Ramos (cell line): ENCODE measurements at regions not wholly inside any gene's neighbourhood (a gene's known extent, or its start where the extent isn't known, plus 50 kb on each side); places are given as distances from the start of the nearest gene placed in this dataset.

Experiments used
- in situ Hi-C: fragments of 300-500 bp; cut with MboI; formaldehyde crosslinking; loops from one replicate; pipeline ENCODE4 v1.14.3; 2022; ENCODE audit warnings: low sequenced_read_pairs; ENCODE audit not compliant: unreplicated experiment

- in situ Hi-C loops: no loop called here
Measured at GRCh38 chr5:74063346-74063745, 437.4 kb downstream of the ARHGEF28 start.

GRCh38 chr5:74061292-74061691 is 435.3 kb downstream of the ARHGEF28 start:
- in situ Hi-C loops: no loop called here

GRCh38 chr5:74059706-74060105 is 433.7 kb downstream of the ARHGEF28 start:
- in situ Hi-C loops: no loop called here

- in situ Hi-C loops: no loop called here
Measured at GRCh38 chr5:74056789-74057164, 430.8 kb downstream of the ARHGEF28 start.

- in situ Hi-C loops: no loop called here
Measured at GRCh38 chr5:74056107-74056788, 430.3 kb downstream of the ARHGEF28 start.

GRCh38 chr5:74055486-74056106 is 429.6 kb downstream of the ARHGEF28 start:
- in situ Hi-C loops: no loop called here

GRCh38 chr5:74054641-74055421 is 428.8 kb downstream of the ARHGEF28 start:
- in situ Hi-C loops: no loop called here

GRCh38 chr5:74054139-74054538 is 428.1 kb downstream of the ARHGEF28 start:
- in situ Hi-C loops: no loop called here

GRCh38 chr5:74052441-74053221 is 426.6 kb downstream of the ARHGEF28 start:
- in situ Hi-C loops: no loop called here

GRCh38 chr5:74051076-74051475 is 425.1 kb downstream of the ARHGEF28 start:
- in situ Hi-C loops: no loop called here

GRCh38 chr5:74044936-74045335 is 418.9 kb downstream of the ARHGEF28 start:
- in situ Hi-C loops: no loop called here

GRCh38 chr5:74042959-74043358 is 417.0 kb downstream of the ARHGEF28 start:
- in situ Hi-C loops: no loop called here

- in situ Hi-C loops: no loop called here
Measured at GRCh38 chr5:74042559-74042958, 416.6 kb downstream of the ARHGEF28 start.

GRCh38 chr5:74041913-74042312 is 415.9 kb downstream of the ARHGEF28 start:
- in situ Hi-C loops: no loop called here

GRCh38 chr5:74040811-74041491 is 415.0 kb downstream of the ARHGEF28 start:
- in situ Hi-C loops: no loop called here

- in situ Hi-C loops: no loop called here
Measured at GRCh38 chr5:74040065-74040551, 414.1 kb downstream of the ARHGEF28 start.

GRCh38 chr5:74037321-74037720 is 411.3 kb downstream of the ARHGEF28 start:
- in situ Hi-C loops: no loop called here

GRCh38 chr5:74035521-74035937 is 409.5 kb downstream of the ARHGEF28 start:
- in situ Hi-C loops: no loop called here

GRCh38 chr5:74034733-74035132 is 408.7 kb downstream of the ARHGEF28 start:
- in situ Hi-C loops: no loop called here

- in situ Hi-C loops: no loop called here
Measured at GRCh38 chr5:74032617-74033016, 406.6 kb downstream of the ARHGEF28 start.
